OCI-LY3 (cell line): ENCODE measurements at regions not wholly inside any gene's neighbourhood (a gene's known extent, or its start where the extent isn't known, plus 50 kb on each side); places are given as distances from the start of the nearest gene placed in this dataset.
A peak's percentile ranks its signal among the peaks of the same experiment; 100 is the strongest.

ENCODE experiments used
- H2AFZ ChIP-seq: fragments of 200-600, 300-600 bp; shearing (Covaris generic); 2 replicates; pipeline ENCODE4 v1.6.0; 2014; ENCODE audit warnings: antibody characterized with exemption, low read depth, low read length
- H3K27ac ChIP-seq: fragments of 200-600, 300-600 bp; sonication (generic); 2 replicates; pipeline ENCODE4 v1.5.1; 2014; ENCODE audit warnings: mild to moderate bottlenecking, low read length, moderate library complexity, mixed read lengths
- H3K27me3 ChIP-seq: fragments of 200-600, 300-600 bp; sonication (generic); 2 replicates; pipeline ENCODE4 v1.6.1; 2014; ENCODE audit warnings: low read depth, low read length, mixed read lengths
- H3K36me3 ChIP-seq: fragments of 200-600, 300-600 bp; sonication (generic); replicated peaks from 2 replicates; pipeline ENCODE3; 2014; ENCODE audit warnings: low read depth, low read length, mixed read lengths
- H3K4me1 ChIP-seq: fragments of 300-600, 200-600 bp; sonication (generic); 2 replicates; pipeline ENCODE4 v1.6.1; 2014; ENCODE audit warnings: low read length, mixed read lengths
- H3K4me2 ChIP-seq: fragments of 200-600, 300-600 bp; sonication (generic); 2 replicates; pipeline ENCODE4 v1.6.1; 2014; ENCODE audit warnings: low read length, mixed read lengths
- H3K4me3 ChIP-seq: fragments of 300-600, 200-600 bp; sonication (generic); 2 replicates; pipeline ENCODE4 v1.5.1; 2014; ENCODE audit warnings: antibody characterized with exemption, mild to moderate bottlenecking, low read length, moderate library complexity
- H3K79me2 ChIP-seq: fragments of 300-600, 200-600 bp; shearing (Covaris generic); 2 replicates; pipeline ENCODE4 v1.6.1; 2014; ENCODE audit warnings: mild to moderate bottlenecking, low read length, mixed read lengths
- H3K9ac ChIP-seq: fragments of 300-600, 200-600 bp; shearing (Covaris generic); 2 replicates; pipeline ENCODE4 v1.6.0; 2014; ENCODE audit warnings: mild to moderate bottlenecking, low read length, moderate library complexity
- H3K9me3 ChIP-seq: fragments of 200-600, 300-600 bp; shearing (Covaris generic); 2 replicates; pipeline ENCODE4 v1.6.1; 2014; ENCODE audit warnings: low read length, mixed read lengths; ENCODE audit not compliant: insufficient read depth
- H4K20me1 ChIP-seq: fragments of 200-600, 300-600 bp; sonication (generic); 2 replicates; pipeline ENCODE4 v1.6.1; 2016; ENCODE audit warnings: low read length, mixed read lengths; ENCODE audit not compliant: insufficient read depth
- EZH2phosphoT487 ChIP-seq: fragments of 200-600 bp; shearing (Covaris generic); IDR thresholded peaks from 2 replicates; pipeline ENCODE4 v1.6.1; 2018; ENCODE audit warnings: antibody characterized with exemption, mixed run types, low read depth
- TF ChIP-seq, protein P1 (sequence below): fragments of 200-600, 300-600 bp; sonication (generic); IDR thresholded peaks from 2 replicates; pipeline ENCODE4 v1.5.1; 2014; ENCODE audit warnings: antibody characterized with exemption, low read length, low read depth

GRCh38 chr4:108366716-108367115 is 198.0 kb upstream of the LEF1 start:
- Histone ChIP-seq H2AFZ (no peak overlapping the region), H3K27ac (no peak overlapping the region), H3K27me3 (no peaks in the 10 kb centered on the region), H3K36me3 (no peaks in the 10 kb centered on the region), H3K9me3 (no peaks in the 10 kb centered on the region), H4K20me1 (no peaks in the 10 kb centered on the region), H3K4me1 (peaks cover 59% of the 10 kb centered on the region), H3K4me3 (no peak overlapping the region), H3K9ac (no peak overlapping the region), H3K79me2 (no peaks in the 10 kb centered on the region), H3K4me2 (peak overlapping the region; percentile 8; the same call in 1 of the 2 replicates)
- TF ChIP-seq, protein P1, sequence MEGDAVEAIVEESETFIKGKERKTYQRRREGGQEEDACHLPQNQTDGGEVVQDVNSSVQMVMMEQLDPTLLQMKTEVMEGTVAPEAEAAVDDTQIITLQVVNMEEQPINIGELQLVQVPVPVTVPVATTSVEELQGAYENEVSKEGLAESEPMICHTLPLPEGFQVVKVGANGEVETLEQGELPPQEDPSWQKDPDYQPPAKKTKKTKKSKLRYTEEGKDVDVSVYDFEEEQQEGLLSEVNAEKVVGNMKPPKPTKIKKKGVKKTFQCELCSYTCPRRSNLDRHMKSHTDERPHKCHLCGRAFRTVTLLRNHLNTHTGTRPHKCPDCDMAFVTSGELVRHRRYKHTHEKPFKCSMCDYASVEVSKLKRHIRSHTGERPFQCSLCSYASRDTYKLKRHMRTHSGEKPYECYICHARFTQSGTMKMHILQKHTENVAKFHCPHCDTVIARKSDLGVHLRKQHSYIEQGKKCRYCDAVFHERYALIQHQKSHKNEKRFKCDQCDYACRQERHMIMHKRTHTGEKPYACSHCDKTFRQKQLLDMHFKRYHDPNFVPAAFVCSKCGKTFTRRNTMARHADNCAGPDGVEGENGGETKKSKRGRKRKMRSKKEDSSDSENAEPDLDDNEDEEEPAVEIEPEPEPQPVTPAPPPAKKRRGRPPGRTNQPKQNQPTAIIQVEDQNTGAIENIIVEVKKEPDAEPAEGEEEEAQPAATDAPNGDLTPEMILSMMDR = no peak
- no peak for TF ChIP-seq EZH2phosphoT487

DNA sequence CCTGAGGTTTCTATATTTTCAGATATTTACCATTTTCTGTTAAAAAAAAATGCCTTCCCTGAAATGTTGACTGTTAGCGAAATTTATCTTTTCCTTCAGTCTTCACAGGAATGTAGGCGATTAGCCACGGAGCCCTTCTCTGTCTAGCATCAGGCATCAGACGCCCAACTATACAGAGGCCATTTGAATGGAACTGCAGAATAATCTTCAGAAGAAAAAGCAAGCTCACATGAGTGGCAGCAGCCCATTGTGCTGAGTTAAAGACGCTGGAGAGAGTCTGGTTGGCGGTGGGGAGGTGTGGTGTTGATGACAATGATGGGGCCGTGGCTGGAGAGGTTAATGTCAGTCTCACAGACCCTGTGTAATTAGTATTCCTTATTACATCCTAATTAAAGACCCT is 196.8 kb upstream of the LEF1 start:
- H3K4me2 ChIP-seq = no peak overlapping the region
- TF ChIP-seq, protein P1 = no peak
- no peak for TF ChIP-seq EZH2phosphoT487
- H3K27me3 ChIP-seq = no peaks in the 10 kb centered on the region
- H3K27ac ChIP-seq = no peak overlapping the region
- no peaks in the 10 kb centered on the region for H3K79me2 ChIP-seq
- peaks cover 59% of the 10 kb centered on the region for H3K4me1 ChIP-seq
- no peaks in the 10 kb centered on the region for H3K9me3 ChIP-seq
- H3K36me3 ChIP-seq = no peaks in the 10 kb centered on the region
- no peak overlapping the region for H2AFZ ChIP-seq
- no peak overlapping the region for H3K4me3 ChIP-seq
- no peaks in the 10 kb centered on the region for H4K20me1 ChIP-seq
- no peak overlapping the region for H3K9ac ChIP-seq

- no peaks in the 10 kb centered on the region for H3K9me3 ChIP-seq
- H3K79me2 ChIP-seq = no peaks in the 10 kb centered on the region
- H3K4me2 ChIP-seq = peak overlapping the region; percentile 83
- peak overlapping the region; percentile 26; the same call in 1 of the 2 replicates for H2AFZ ChIP-seq
- peak overlapping the region; percentile 72 for H3K27ac ChIP-seq
- peaks cover 77% of the 10 kb centered on the region for H3K4me1 ChIP-seq
- TF ChIP-seq EZH2phosphoT487 = no peak
- TF ChIP-seq, protein P1 = no peak
- peak overlapping the region; percentile 43 for H3K4me3 ChIP-seq
- no peaks in the 10 kb centered on the region for H3K36me3 ChIP-seq
- peak overlapping the region; percentile 44; the same call in 1 of the 2 replicates for H3K9ac ChIP-seq
- H4K20me1 ChIP-seq = no peaks in the 10 kb centered on the region
- H3K27me3 ChIP-seq = no peaks in the 10 kb centered on the region
Observed at GRCh38 chr4:108361886-108362285, 193.2 kb upstream of the LEF1 start.

DNA sequence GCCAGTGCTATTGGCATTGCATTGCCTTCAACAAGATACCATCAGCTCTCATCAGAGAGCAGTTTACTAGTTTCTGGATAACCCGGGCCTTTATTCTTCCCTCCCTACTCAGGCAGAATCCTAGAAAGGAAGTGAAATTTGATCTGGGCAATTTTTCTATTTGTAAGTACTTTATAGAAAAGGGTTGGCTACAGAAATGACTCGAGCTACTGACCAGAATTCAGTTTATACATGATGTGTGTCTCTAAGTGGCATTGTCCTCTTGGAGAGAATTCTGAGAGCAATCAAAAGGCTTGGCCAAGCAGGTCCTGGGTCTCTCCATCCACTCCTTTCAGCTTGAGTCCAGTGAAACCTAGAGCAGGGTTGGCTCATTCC is 192.7 kb upstream of the LEF1 start:
- H3K9me3 ChIP-seq = no peaks in the 10 kb centered on the region
- H3K4me2 ChIP-seq = peak overlapping the region; percentile 83
- peak overlapping the region; percentile 44; the same call in 1 of the 2 replicates for H3K9ac ChIP-seq
- H4K20me1 ChIP-seq = no peaks in the 10 kb centered on the region
- H3K4me1 ChIP-seq = peaks cover 77% of the 10 kb centered on the region
- no peaks in the 10 kb centered on the region for H3K79me2 ChIP-seq
- peak overlapping the region; percentile 72 for H3K27ac ChIP-seq
- no peaks in the 10 kb centered on the region for H3K27me3 ChIP-seq
- no peaks in the 10 kb centered on the region for H3K36me3 ChIP-seq
- no peak for TF ChIP-seq EZH2phosphoT487
- TF ChIP-seq, protein P1 = no peak
- no peak overlapping the region for H2AFZ ChIP-seq
- peak overlapping the region; percentile 43 for H3K4me3 ChIP-seq
